SH-SY5Y (cell line): ENCODE measurements at regions not wholly inside any gene's neighbourhood (a gene's known extent, or its start where the extent isn't known, plus 50 kb on each side); places are given as distances from the start of the nearest gene placed in this dataset.

Experiments used
- GATA2 ChIP-seq: IDR thresholded peaks from 2 replicates; pipeline ENCODE4 v1.6.1; 2011; ENCODE audit warnings: mild to moderate bottlenecking, low read depth, low read length
- GATA3 ChIP-seq: IDR thresholded peaks from 2 replicates; pipeline ENCODE4 v1.6.1; 2011; ENCODE audit warnings: low read depth, mild to moderate bottlenecking, low read length, moderate library complexity

DNA sequence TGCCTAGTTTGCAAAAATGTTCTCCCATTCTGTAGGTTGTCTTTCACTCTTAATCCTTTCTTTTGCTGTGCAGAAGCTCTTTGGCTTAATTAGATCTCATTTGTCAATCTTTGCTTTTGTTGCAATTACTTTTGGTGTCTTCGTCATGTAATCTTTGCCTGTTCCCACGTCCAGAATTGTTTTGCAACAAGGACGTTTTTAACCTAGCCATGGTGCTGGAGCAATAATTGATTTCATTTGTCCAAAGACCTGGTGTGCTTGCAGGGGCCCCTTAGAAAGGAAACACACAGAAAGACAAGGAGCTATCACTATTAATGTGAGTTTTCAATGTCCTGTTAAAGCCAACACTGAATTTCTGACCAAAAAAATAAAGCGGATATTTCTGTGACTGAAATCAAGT, 89.1 kb upstream of the GALNT15 start:
- TF ChIP-seq GATA2 (no peak), GATA3 (no peak)

DNA sequence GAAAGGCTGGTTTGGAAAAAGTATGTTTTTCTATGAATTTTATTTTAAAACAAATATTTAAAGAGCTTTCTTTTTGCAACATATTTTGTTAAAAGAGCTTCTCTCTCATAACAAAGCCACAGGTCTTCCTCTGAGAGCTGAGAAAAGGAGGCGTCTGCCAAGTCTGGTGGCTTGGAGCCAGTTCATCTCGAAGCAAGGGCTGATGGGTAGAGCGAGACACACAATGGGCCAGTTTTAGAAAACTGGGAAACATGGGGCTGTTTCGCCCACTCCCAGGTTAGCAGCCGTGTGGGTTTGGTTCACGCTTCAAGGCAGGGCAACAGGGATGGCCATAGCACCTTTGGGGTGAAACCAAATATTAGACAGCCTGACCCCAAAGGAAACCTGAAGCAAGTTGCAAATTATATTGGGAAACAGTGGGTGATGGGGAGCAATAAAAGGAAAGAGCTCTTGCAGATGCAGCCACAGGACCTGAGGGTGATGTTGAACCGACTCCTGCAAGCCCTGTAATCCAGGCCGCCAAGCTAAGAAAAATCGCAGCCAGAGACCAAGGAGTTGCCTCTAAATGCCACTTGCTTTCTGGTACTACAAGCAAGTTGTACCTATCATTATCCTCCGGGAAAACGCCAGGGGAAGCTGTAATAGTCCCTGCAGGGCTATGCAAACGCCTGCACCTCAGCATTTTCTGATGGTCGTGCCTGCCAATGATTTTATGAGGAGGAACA, 88.4 kb upstream of the GALNT15 start:
- TF ChIP-seq GATA2 (no peak), GATA3 (no peak)

DNA sequence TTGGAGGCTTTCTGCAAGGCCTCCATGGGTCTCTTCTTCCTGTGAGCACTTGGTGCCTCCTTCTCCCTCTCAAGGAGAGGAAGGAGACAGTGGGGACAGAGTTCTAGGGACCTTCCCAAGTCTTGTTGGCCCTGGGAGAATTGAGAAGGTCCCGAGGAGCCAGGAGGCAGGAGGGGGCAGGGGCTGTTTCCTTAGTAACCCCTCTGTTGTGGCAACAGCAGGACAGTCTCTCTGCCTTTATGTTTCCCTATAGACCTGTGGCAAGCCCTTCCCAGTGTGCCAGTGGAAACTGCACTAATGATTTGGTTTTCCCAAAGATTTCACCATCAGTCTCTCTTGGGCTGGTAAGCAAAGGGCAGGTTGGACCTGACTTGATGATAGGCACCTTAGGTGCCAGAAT, 87.8 kb upstream of the GALNT15 start:
- no peak for TF ChIP-seq GATA2

DNA sequence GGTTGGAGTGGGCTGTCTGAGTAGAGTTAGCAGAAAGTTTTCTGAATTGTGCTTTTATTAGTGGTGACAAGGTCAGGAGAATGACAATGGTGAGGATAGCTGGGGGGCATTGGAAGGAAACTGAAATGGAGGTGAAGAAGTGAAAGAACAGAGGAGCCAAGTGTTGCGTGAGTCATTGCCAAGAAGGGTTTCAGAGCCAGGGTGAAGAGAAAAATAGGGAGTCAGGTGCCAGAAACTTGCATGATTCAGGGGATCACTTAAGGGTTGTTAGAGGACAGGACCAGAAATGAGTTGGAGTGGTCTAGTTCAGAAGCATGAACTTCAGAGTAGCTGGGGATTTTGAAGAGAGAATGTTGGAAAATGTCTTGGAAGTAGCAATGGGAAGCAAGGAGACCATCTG, 86.0 kb upstream of the GALNT15 start:
- no peak for TF ChIP-seq GATA3
- TF ChIP-seq GATA2: no peak

DNA sequence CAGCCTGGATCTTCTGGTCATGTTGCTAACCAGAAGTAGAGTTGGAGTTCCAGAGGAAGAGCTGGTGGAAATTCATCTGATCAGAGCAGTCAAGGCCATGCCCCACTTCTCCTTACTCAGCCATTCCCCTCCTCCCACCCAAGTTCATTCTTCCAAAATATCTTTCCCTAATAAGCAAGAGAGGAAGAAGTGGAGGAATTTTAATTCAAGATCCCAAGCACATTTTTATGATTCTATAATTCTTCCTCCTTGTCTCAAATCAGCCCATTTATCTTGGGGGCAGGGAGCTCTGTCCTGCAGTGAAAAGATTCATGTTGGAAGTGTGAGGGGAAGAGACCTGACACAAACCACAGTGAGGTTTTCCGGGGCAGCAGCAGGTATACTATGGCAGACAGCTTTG, 85.0 kb upstream of the GALNT15 start:
- no peak for TF ChIP-seq GATA3
- TF ChIP-seq GATA2: no peak

DNA sequence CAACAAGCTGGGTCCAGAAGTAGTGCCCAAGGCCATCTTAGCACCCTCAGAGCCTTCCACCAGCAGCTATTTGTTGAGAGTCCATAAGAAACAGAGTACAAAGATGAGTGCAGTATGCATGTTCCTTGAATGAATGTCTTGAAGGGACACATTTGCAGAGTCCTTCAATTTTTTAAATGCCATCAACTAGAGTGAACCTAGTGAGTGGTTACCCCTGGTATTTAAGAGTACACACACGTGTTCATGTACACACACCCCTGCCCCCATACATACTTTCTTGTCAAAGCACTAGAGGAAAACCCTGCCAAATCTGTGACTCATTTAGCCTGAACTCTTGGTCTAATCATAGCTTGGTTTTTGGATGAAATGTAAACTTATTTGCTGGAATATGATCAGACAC, 84.5 kb upstream of the GALNT15 start:
- no peak for TF ChIP-seq GATA2
- no peak for TF ChIP-seq GATA3

DNA sequence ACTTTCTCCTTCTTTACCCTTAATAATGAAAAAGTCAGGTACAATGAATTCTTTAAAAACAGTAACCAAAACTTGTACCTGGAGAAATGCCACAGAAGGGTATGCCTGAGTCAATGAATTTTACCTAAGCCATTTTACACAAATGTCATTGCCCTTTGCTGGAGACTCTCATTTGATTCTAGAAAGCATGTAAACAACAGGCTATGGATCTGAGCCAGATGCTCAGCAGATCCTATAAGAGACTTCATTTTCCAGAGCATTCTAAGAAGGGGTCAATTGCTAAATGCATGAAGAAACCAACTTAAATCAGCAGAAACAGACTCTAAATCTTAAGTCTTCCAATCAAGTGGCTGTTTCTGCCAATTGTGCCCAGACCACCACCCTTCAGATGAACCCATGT, 83.8 kb upstream of the GALNT15 start:
- TF ChIP-seq GATA2: no peak
- no peak for TF ChIP-seq GATA3

DNA sequence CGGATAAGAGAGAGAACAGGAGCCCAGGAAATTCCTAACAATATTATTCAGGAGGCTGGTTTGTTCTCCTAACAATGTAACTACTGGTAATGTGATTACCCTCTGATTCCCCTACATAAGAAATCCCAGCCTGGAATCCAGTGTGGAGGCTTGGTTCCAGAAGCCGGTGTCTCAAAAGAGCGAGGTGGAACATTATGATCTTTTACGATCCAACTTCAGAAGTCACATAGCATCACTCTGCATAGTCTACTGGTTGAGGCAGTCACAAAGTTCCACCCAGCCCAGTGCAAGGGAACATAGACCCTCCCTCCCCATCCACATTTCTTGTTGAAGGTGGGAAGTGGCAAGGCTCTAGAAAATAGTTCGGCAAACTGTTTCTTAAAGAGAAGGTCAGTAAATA, 81.6 kb upstream of the GALNT15 start:
- no peak for TF ChIP-seq GATA3
- TF ChIP-seq GATA2: no peak

DNA sequence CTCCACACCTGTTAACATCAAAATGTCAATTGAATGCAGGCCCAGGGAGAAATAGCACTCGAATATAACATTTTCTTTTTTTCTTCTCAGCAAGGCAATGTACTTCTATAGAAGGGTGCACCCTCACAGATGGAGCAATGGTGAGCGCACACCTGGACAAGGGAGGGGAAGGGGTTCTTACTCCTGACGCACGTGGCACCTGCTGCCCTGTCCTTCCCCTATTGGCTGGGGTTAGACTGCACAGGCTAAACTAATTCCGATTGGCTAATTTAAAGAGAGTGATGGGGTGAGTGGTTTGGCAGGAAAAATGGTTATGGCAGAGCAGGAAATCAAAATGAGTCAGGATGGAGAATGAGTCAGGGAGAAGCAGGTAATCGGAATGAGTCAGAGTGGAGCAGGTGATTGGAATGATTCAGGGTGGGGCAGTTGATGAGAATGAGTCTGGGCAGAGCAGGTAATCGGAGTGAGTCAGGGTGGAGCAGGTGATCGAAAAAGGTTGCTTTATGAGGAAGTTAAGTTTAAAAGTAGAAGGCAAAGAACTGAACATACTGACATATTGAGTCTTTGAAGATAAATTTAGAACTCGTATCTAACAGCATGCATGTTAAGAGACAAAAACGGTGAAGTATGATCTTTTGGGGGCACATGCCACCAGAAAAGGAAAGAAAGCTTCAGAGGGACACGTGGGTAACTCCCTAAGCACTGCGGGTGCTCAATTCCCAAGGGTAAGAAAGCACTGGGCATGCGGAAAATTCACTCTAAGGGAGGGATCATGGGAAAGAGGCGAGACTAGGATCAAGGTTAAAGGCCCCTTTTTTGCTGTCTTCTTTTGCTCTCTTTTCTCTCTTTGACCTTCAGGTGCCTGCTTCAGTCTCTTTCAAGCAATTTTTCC, 72.9 kb upstream of the GALNT15 start:
- TF ChIP-seq GATA2: no peak
- TF ChIP-seq GATA3: no peak

DNA sequence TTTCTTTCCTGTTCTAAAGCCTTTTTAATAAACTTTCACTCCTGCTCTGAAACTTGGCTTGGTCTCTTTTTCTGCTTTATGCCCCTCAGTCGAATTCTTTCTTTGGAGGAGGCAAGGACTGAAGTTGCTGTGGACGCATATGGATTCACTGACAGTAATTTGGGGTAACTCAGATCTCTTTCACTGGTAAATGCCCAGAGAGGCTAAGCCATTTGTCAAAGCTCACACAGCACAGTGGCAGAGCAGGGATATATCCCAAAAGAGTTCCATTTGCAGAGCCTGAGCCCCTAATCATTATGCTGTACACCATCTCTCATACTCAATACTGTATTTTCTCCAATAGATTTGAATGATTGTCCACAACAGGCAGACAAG, 72.3 kb upstream of the GALNT15 start:
- TF ChIP-seq GATA2 (no peak), GATA3 (no peak)

DNA sequence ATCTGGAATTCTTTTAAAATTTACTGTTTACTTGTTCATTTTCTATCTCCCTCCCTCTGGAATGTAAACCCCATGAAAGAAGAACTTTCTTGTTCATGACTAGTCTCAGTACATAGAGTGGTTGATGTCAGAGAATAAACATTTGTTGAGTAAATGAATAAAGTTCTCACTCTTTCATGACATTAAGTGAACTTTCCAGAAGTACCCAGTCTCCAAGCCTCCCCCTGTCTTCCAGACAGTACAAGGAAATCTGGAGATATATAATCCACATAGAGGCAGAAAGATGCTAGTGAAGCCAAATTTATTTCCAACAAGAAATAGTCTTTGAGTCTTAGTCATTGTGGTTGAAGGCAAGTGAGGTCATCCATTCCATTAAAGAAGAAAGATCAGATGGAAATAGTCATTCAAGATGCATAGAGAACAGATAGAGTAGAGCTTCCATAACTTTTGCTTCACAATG, 71.5 kb upstream of the GALNT15 start:
- TF ChIP-seq GATA3 (no peak), GATA2 (no peak)

DNA sequence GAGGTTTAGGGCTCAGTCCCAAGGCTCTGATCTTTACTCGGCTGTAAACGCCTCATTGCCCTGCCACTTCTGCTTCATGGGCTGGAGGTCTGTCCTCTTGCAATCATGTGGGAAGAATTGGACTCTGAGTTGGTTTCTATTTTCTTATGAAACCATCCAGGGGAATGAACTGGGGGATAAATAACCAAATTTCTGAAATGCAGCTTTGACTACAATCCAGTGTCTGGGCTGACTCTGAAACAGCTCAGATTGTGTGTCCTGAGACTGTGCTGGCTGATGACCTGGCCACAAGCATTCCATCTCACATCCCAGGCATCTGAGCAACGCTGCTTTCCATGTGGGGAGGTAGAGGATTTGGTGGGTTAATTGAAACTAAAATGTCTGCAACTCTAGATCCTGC, 71.0 kb upstream of the GALNT15 start:
- no peak for TF ChIP-seq GATA3
- TF ChIP-seq GATA2: no peak

DNA sequence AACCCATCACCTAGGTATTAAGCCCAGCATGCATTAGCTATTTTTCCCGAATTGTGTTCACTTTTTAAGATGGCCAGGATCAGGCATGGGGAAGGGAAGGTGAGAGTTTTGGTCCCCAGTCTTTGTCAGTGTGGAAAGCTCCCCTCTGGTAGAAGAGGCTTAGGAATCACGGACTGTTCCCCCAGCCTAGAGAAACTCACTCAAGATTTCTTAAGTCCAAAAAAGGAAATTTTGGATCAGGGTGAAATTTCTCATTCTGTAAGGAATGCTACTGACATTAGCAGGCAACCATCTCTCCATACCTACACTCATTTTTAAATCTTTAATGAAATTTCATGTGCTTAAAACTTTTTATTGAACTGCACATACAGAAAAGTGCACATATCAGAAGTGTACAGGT, 70.3 kb upstream of the GALNT15 start:
- no peak for TF ChIP-seq GATA3
- TF ChIP-seq GATA2: no peak

DNA sequence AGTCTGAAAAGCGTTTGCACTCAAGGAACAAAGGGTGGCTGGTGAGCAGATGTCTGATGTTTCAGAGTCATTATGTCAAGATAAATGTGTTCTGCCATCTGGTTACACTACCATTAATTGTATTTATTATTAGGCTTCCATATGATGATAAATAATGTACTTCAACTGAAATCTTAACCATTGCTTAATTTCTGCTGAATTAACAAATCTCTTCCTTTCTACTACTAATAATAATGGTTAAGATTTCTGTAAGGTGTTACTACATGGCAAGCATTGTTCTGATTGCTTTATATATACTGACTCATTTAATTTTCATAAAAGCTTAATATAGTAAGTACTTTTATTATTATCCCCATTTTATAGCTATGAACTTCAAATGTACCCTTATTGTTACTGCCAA, 68.4 kb upstream of the GALNT15 start:
- TF ChIP-seq GATA3 (no peak), GATA2 (no peak)

DNA sequence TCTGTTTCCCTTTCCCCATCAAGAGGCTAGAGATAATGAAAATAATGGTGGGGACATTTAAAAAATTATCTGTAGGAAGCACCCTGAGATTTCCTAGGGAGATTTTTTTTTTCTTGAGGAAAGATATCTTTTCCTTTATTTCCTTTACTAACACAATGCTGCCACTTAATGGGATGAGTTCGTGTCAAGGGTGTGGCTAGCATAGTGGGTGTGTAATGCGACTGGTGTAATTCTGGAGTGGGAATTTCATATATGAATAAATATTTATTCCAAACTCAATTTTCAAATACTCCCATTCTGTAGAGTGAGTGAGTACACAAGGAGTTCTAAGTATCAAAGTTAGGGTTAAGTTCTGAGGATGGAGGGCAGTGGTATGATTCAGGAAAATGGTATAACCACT, 66.1 kb upstream of the GALNT15 start:
- TF ChIP-seq GATA2 (no peak), GATA3 (no peak)
